ENCODE measurements at regions not wholly inside any gene's neighbourhood (a gene's known extent, or its start where the extent isn't known, plus 50 kb on each side); places are given as distances from the start of the nearest gene placed in this dataset.
A peak's percentile ranks its signal among the peaks of the same experiment; 100 is the strongest.

DNA sequence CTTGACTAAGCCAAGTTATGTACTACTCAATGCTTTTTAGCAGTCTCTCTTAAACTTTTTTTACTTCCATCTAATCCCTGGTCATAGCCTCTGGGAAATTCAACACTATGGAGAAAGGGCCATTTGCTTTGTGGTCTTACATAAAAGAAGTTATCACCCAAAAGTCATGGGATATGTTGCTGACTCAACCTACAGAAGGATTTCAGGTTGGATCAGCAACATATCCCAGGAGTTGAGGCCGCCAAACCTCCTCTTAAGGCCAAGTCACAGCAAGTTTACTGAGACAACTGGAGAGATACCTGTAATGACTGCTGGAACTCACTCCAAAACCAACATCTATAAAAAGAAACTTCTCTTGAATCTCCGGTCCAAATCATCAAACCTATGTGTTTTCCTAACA lies 141.1 kb downstream of the IRS1 start:
- in situ Hi-C loops (cut with HindIII; ENCODE audit: low sequenced_read_pairs) = no loop called here
- TF ChIP-seq, protein P1, sequence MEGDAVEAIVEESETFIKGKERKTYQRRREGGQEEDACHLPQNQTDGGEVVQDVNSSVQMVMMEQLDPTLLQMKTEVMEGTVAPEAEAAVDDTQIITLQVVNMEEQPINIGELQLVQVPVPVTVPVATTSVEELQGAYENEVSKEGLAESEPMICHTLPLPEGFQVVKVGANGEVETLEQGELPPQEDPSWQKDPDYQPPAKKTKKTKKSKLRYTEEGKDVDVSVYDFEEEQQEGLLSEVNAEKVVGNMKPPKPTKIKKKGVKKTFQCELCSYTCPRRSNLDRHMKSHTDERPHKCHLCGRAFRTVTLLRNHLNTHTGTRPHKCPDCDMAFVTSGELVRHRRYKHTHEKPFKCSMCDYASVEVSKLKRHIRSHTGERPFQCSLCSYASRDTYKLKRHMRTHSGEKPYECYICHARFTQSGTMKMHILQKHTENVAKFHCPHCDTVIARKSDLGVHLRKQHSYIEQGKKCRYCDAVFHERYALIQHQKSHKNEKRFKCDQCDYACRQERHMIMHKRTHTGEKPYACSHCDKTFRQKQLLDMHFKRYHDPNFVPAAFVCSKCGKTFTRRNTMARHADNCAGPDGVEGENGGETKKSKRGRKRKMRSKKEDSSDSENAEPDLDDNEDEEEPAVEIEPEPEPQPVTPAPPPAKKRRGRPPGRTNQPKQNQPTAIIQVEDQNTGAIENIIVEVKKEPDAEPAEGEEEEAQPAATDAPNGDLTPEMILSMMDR (IDR thresholded peaks at IDR 0.05; ENCODE audit: low read depth, low read length) = no peak
- H3K4me3 ChIP-seq (ENCODE audit: low read depth, low read length) = no peak overlapping the region
- peak; percentile 40 for DNase-seq (ENCODE audit: low read depth, low spot score)

DNA sequence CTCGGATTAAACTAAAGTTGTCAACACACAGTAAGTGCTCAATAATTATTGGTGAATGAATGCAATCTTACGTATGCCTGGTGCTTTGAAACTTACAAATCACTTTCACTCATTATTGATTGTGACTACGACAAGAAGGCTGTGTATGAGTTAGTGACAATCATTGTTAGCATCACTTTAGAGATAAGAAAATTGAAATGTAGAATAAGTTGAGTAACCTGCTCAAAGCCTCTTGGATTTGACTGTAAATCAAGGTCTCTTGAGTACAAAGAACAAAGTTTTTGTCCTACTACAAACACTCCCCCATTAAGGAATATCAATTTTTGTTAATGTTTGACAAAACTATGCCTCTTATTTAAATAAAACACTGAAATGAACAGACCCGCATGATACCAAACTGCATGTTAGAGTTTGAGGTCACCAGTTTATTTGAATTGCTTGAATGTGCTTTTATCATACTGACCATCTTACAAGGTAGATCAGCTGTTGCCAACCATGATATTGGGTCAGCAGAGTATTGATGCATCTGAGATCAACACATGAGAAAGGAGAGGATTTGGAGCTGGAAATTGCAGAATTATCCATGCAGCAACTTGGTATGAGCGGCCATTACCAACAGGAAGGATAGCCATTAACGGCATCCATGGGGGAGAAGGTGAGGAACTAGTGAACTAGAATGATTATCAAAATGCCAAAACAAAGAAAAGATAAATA lies 142.1 kb downstream of the IRS1 start:
- in situ Hi-C loops (cut with HindIII; ENCODE audit: low sequenced_read_pairs) = no loop called here
- H3K4me3 ChIP-seq (ENCODE audit: low read depth, low read length) = no peak overlapping the region
- TF ChIP-seq, protein P1 (IDR thresholded peaks at IDR 0.05; ENCODE audit: low read depth, low read length) = no peak

DNA sequence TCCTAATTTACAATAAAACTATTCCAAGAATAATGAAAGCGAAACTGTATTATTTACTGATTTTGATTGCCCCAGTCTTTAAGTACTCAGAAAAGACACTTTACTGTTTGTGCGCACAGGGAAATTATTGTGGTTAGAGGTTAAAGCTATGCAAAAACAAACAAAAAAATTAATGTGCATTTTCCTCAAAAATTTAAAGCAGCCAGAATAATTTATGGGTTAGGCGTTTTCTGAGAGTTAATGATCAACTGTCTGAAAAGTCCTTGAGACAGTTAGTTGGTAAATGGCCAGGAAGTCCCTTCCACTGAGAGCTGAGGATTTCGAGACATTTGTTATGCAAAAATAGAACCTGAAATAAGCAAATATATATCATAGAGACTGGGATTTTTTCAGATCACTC lies 143.3 kb downstream of the IRS1 start:
- TF ChIP-seq, protein P1 (IDR thresholded peaks at IDR 0.05; ENCODE audit: low read depth, low read length) = no peak
- no peak overlapping the region for H3K4me3 ChIP-seq (ENCODE audit: low read depth, low read length)
- in situ Hi-C loops (cut with HindIII; ENCODE audit: low sequenced_read_pairs) = no loop called here
- peak; percentile 29 for DNase-seq (ENCODE audit: low read depth, low spot score)

More for the DNA sequence above, 142.1 kb downstream of the IRS1 start:
- DNase-seq (ENCODE audit: low read depth, low spot score) = no peak

DNA sequence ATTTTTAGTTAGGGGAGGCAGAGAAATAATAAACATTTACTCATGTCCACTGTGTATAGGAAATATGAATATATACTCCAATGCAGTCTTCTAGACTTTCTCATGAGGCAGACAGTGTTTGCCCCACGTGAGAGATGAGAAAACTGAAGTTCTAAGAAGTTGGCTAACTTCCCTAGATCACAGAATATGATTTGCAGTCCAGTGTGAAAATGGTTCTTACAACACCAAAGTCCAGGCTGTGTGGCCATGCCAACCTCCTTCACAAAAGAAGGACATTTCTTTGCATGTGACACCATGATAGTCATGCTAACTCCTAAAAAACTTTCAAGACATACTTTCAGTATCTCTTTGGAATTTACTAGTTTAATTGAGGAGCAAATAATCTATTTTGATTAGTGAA lies 143.7 kb downstream of the IRS1 start:
- DNase-seq (ENCODE audit: low read depth, low spot score) = peak; percentile 19
- TF ChIP-seq, protein P1 (IDR thresholded peaks at IDR 0.05; ENCODE audit: low read depth, low read length) = no peak
- H3K4me3 ChIP-seq (ENCODE audit: low read depth, low read length) = no peak overlapping the region
- in situ Hi-C loops (cut with HindIII; ENCODE audit: low sequenced_read_pairs) = no loop called here

DNA sequence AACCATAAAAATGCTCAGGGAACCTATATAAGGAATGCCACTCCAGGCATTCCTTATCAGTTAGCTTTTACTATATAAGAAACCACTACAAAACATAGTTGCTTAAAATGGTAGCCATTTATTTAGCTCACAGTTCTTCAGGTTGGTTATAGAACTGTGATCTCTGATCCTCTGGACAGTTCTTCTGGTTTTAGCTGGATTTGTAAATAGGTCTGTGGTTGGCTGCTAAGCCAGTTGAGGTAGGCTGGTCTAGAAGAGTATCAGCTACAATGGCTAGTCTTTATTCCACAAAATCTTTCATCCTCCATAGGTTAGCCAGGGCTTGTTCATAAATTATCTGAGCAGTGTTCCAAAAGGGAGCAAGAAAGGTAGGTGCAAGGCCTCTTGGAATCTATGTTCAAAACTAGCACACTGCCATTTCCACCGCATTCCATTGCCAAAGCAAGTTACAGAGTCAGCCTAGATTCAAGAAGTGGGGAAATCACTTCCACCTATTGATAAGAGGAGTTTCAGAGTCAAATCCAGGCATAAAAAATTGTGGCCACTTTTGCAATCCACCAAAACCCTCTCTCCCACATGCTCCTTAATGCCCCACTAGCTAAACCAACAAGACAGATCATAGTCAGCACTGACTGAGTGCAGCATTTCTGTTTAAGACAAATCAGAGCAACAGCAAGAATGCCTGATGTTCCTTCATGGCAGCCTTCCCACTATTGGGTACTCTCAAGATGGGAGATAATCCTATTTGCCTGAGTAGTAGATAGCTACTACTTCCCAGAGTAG lies 146.4 kb downstream of the IRS1 start:
- TF ChIP-seq, protein P1 (IDR thresholded peaks at IDR 0.05; ENCODE audit: low read depth, low read length) = no peak
- peak; percentile 60 for DNase-seq (ENCODE audit: low read depth, low spot score)
- in situ Hi-C loops (cut with HindIII; ENCODE audit: low sequenced_read_pairs) = no loop called here
- no peak overlapping the region for H3K4me3 ChIP-seq (ENCODE audit: low read depth, low read length)

DNA sequence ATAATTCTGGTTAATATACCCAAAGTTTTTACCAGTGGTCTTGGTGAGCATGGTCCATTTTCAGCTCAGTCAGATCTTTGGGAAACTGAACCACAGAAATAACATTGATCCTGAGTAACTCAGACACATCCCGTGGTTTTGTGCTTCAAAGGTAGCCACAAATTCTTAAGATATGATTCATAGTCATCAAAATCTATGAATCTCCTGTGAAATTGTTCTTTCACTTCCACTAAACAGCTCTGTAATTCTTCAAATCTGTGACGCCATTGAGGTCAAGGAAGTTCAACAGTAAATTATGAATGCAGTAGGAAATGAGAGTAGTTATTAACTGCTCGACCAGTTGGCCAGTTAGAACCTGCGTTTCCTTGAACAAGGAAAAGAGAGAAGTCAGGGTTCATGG lies 147.3 kb downstream of the IRS1 start:
- no peak overlapping the region for H3K4me3 ChIP-seq (ENCODE audit: low read depth, low read length)
- DNase-seq (ENCODE audit: low read depth, low spot score) = peak; percentile 99
- in situ Hi-C loops (cut with HindIII; ENCODE audit: low sequenced_read_pairs) = no loop called here
- TF ChIP-seq, protein P1 (IDR thresholded peaks at IDR 0.05; ENCODE audit: low read depth, low read length) = no peak
